Right lobe of liver (tissue), 6 donors: ENCODE measurements at regions not wholly inside any gene's neighbourhood (a gene's known extent, or its start where the extent isn't known, plus 50 kb on each side); places are given as distances from the start of the nearest gene placed in this dataset.
"Not testable (repeated sequence)": the region's sequence is repeated elsewhere in the genome, so short reads cannot be mapped to it uniquely, and the experiment has no call there.

ENCODE experiments used
- ATAC-seq, 4 donors: fragments of 200-7000 bp; cut with Tn5 transposase; one replicate each; pipeline ENCODE4 v1.9.1; 2020; ENCODE audit warnings: mild to moderate bottlenecking in 4 of 4, moderate library complexity in 4 of 4
- DNase-seq, 3 donors: peaks; one replicate each; pipeline ENCODE4 v3.0.0-alpha.2; 2020
- H3K27ac ChIP-seq, 3 donors: fragments of 200-600 bp; one replicate each; pipeline ENCODE4 v1.8.0; 2022
- H3K27me3 ChIP-seq, 2 donors: fragments of 200-600 bp; one replicate each; pipeline ENCODE4 v1.8.0; 2022
- H3K36me3 ChIP-seq, 4 donors: fragments of 200-600 bp; sonication (generic) in 1 of 4; one replicate each; pipeline versions ENCODE4 v1.5.1 to v1.8.0; 2017 to 2022; ENCODE audit warnings: control low read depth in 1 of 4
- H3K4me1 ChIP-seq, 4 donors: fragments of 200-600 bp; sonication (generic) in 1 of 4; one replicate each; pipeline versions ENCODE4 v1.5.1 to v1.8.0; 2017 to 2022; ENCODE audit warnings: control low read depth in 1 of 4
- H3K4me3 ChIP-seq, 3 donors: fragments of 200-600 bp; one replicate each; pipeline ENCODE4 v1.8.0; 2022
- H3K9me3 ChIP-seq, 4 donors: fragments of 200-600 bp; sonication (generic) in 1 of 4; one replicate each; pipeline versions ENCODE4 v1.5.1 to v1.8.0; 2017 to 2022; ENCODE audit warnings: control low read depth in 1 of 4
- CTCF ChIP-seq, 4 donors: fragments of 200-600 bp in 3 of 4; fragments of 450-650 bp in 1 of 4; IDR thresholded peaks; one replicate each; pipeline versions ENCODE4 v1.5.1 to v1.8.0; 2016 to 2022; ENCODE audit warnings: antibody characterized with exemption in 4 of 4, mild to moderate bottlenecking in 2 of 4
- POLR2A ChIP-seq: fragments of 450-650 bp; IDR thresholded peaks from one replicate; pipeline ENCODE4 v1.6.1; 2017; ENCODE audit warnings: antibody characterized with exemption, mild to moderate bottlenecking
- WGBS: methylation state at CpG from one replicate; pipeline ENCODE4 v1.1.6; 2018; ENCODE audit warnings: low coverage, low lambda C conversion rate; ENCODE audit not compliant: insufficient coverage; ENCODE audit errors: missing lambda C conversion rate; 5-methylcytosine and 5-hydroxymethylcytosine counted together
- intact Hi-C, 2 donors: fragments of 100-400 bp; cut with DNase I; formaldehyde crosslinking; loops; one replicate each; pipeline versions ENCODE4 v1.11.2 to v1.14.1; 2022
- donor health status: DM: no; HTN: yes; CAD: no.
- donor health status: DM: no; HTN: no; CAD: no.
- donor health status: DM: no; HTN: no; CAD: no.
- donor health status: DM: no; HTN: yes; CAD: no.
- donor health status: DM: no; HTN: yes; CAD: no.

DNA sequence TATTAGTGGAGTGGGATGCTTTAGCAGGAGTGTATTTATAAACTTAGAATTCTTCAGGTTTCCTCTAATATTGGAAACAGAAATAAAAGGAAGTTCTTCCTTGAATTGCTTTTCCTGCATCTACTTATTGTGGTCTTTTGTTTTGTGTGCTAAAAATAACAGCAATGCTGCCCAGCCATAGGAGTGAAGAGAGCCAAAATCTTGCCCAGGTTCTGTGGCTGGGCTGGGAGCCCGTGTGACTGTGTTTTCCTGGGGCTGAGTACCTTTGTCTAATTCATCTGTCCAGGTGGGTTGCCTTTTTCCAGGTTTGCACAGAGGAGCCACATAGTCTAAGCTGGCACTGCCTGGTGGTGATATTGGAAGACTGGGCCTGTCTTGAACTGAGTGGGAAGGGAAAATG lies 179.7 kb upstream of the ADAMTSL1 start:
- ATAC-seq (no peak), DNase-seq (no peak)
- WGBS, result 64% methylated on average over 1 of the region's 1 CpG
- no peaks in the 10 kb centered on the region for H3K4me1 ChIP-seq
- H3K9me3 ChIP-seq, result no peaks in the 10 kb centered on the region
- no peak overlapping the region for H3K27ac ChIP-seq
- H3K36me3 ChIP-seq, result no peaks in the 10 kb centered on the region
- intact Hi-C loops, result no loop called here
- H3K4me3 ChIP-seq, result no peak overlapping the region
- TF ChIP-seq CTCF (IDR thresholded peaks at IDR 0.05) (no peak), POLR2A (no peak)
- no peaks in the 10 kb centered on the region for H3K27me3 ChIP-seq

DNA sequence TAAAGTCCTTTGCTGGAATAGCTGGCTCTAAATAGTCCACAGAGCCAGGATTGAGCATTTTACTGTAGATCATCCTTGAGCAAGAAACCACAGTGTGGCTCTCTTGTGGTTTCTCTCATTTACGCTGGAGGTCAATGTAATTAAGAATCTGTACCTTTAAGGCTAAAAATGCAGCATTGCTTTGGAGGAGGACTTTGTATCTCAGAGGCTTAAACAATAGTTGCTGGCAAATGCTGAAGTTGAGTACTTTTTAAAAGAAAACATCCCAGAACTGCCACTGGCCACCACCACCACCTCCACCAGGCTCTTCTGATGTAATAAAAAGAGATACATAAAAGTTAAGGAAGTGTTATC lies 177.3 kb upstream of the ADAMTSL1 start:
- DNase-seq (no peak), ATAC-seq (no peak)
- H3K4me1 ChIP-seq, result no peaks in the 10 kb centered on the region
- WGBS, result 75% methylated on average over 1 of the region's 1 CpG
- no peak overlapping the region for H3K4me3 ChIP-seq
- intact Hi-C loops, result no loop called here
- no peaks in the 10 kb centered on the region for H3K27me3 ChIP-seq
- H3K9me3 ChIP-seq, result no peaks in the 10 kb centered on the region
- H3K36me3 ChIP-seq, result no peaks in the 10 kb centered on the region
- TF ChIP-seq POLR2A (no peak), CTCF (IDR thresholded peaks at IDR 0.05) (no peak)
- no peak overlapping the region for H3K27ac ChIP-seq

GRCh38 chr9:18297056-18297841 lies 176.7 kb upstream of the ADAMTSL1 start:
- no peak overlapping the region for H3K27ac ChIP-seq
- intact Hi-C loops, result no loop called here
- DNase-seq (no peak), ATAC-seq (no peak)
- H3K36me3 ChIP-seq, result no peaks in the 10 kb centered on the region
- H3K4me1 ChIP-seq, result no peaks in the 10 kb centered on the region
- H3K4me3 ChIP-seq, result no peak overlapping the region
- no peaks in the 10 kb centered on the region for H3K27me3 ChIP-seq
- no peak for TF ChIP-seq POLR2A
- peak in 1 of 4 donors; percentile 7 for TF ChIP-seq CTCF (IDR thresholded peaks at IDR 0.05)
- WGBS, result 32% methylated on average over 9 of the region's 9 CpGs
- H3K9me3 ChIP-seq, result no peaks in the 10 kb centered on the region

DNA sequence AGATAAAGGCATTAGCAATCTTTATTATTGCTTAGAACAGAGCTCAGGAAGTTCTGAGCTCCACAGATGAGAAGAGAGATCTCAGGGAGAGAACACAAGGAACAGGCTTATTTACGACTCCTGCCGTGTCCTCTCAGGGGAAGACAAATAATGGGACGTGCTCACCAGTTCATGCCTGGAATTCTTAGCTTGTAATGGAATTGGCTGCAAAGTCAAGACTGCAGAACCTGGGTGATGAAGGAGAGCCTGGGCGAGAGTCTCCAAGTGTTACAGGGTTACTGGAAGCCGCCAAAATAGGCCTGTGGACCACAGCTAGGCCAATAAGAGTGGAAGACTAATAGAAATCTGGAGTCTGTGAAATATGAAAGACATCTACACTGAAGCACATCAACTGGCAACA lies 174.5 kb upstream of the ADAMTSL1 start:
- H3K27me3 ChIP-seq, result no peaks in the 10 kb centered on the region
- intact Hi-C loops, result no loop called here
- no peaks in the 10 kb centered on the region for H3K36me3 ChIP-seq
- no peaks in the 10 kb centered on the region for H3K9me3 ChIP-seq
- no peak overlapping the region for H3K4me3 ChIP-seq
- 76% methylated on average over 5 of the region's 5 CpGs for WGBS
- ATAC-seq (no peak), DNase-seq (no peak)
- no peak overlapping the region for H3K27ac ChIP-seq
- H3K4me1 ChIP-seq, result no peaks in the 10 kb centered on the region
- TF ChIP-seq CTCF (IDR thresholded peaks at IDR 0.05), result no peak
- TF ChIP-seq POLR2A, result no peak

DNA sequence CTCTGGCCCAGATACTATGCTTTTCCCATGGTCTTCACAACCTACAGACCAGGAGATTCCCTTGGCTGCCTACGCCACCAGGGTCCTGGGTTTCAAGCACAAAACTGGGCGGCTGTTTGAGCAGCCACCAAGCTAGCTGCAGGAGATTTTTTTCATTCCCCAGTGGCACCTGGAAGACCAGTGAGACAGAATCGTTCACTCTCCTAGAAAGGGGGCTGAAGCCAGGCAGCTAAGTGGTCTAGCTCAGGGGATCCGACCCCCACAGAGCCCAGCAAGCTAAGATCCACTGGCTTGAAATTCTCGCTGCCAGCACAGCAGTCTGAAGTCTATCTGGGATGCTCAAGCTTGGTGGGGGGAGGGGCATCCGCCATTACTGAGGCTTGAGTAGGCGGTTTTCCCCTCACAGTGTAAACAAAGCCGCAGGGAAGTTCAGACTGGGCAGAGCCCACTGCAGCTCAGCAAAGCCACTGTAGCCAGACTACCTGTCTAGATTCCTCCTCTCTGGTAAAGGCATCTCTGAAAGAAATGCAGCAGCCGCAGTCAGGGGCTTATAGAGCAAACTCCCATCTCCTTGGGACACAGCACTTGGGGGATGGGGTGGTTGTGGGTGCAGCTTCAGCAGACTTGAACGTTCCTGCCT lies 168.7 kb upstream of the ADAMTSL1 start:
- DNase-seq, H3K27ac ChIP-seq, H3K4me1 ChIP-seq, H3K27me3 ChIP-seq, H3K9me3 ChIP-seq, H3K4me3 ChIP-seq, ATAC-seq, intact Hi-C loops, H3K36me3 ChIP-seq: not testable (repeated sequence)
- WGBS, result 52% methylated on average over 3 of the region's 10 CpGs
